ENCODE measurements at regions not wholly inside any gene's neighbourhood (a gene's known extent, or its start where the extent isn't known, plus 50 kb on each side); places are given as distances from the start of the nearest gene placed in this dataset.

DNA sequence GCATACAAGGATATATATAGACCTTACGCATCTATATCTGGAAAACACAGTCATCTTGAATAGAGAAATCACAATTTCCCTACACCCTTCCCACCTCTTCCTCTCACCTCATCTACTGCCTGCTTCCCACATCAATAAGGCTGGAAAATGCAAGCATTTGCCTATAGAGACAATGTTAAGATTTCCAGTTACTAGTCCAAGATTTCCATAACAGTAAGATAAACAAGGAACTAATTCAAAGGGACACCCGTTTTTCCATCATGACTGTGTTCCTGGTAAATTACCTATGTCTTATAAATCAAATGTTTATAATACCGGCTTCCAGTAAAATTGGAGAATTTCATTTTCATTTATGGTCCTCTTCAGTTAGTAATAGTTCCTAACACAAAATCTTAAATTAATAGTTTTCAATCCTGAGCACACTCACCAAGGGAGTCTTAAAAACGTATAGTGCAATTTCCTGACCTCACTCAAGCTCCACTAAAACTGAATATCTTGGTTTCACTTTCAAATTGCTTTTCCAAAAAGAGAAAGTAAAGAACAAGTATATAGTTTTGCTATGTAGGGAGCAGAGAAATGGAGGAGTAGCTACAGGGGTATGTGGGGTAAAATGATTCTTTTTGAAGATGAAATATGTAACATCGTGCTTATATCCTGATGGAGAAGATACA is 398.7 kb downstream of the PLPP3 start:
- DNase-seq, result no peak

DNA sequence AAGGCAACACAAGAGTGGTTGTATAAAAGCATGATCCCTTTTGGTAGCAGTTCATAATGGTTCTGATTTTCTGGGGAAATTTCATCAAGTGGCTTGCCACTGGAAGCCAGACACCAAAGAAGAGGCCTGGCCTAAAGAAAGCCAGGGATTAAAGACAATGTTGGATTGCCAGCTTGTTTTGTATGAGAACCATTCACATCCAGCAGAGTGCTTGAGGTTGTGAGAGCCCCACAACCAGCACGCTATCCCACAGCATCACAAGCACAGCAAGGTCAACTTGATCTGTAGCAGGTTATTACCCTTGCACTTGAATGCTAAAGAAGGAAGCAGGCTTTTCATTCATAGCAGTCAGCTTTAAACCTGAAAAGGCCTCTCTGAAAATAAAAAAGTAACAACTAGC is 399.8 kb downstream of the PLPP3 start:
- no peak for DNase-seq

DNA sequence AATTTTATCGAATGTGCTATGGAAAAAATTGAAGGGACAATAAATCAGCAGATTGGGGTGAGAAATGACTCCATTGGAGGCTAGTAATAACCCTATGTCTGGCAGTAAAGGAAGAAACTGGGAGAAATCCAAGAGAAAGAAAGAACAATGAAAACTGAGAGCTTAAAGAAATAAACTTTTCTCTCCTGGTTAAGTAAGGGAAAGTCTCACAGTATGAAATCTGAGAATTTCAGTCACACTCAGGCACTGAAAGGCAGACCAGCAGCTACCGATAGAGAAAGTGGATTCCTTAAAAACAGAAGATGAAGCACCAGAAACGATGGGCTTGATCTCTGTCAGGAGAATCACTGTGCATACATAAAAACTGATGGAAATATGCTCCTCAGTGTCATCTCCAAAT is 404.2 kb downstream of the PLPP3 start:
- DNase-seq, result no peak

DNA sequence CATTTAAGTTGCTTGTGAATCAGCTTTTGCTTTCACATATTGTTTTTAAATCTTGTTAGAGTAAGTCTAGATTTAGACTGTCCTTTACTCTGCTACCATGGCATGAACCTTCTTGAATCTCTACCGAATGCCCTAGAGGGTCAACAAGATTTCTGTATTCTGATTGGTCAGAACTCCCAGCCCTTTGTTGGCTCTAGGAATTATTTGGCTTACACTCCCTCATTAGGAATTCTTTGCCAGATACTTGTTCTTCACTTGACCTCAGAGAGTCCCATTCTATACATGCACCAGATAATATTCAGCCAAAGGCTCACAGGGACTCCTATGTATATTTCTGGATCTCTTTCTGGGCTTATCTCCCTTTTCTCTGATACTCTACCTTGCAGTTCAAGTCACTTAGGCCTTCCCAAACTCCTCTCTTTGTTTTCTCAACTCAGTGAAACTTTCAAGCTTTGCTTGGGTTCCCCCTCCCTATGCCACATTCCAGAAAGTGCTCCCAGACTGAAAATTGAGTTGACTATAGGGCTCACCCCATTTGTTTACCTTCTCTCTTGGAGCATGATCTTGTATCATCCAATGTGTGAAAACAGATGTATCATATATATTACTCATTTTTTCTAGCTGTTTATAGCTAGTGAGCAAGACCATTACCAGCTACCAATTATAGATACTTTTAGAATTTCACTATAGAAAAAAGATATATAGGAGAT is 405.0 kb downstream of the PLPP3 start:
- DNase-seq, result no peak

DNA sequence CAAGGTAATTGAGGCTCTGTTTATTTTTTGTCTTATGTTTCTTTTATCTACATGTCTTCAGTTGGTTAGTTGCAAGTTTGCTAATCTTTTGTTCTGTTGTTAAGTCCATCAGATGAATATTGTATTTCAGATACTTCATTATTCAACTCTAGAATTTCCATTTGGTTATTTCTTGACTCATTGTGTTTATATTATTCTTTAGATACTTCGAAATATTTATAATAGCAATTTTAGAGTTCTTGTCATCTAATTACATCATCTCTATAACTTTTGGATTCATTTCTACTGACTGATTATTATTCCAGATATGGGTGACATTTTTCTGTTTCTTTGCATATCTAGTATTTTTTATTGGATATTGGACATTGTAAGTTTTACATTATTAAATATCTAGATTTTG is 405.6 kb downstream of the PLPP3 start:
- no peak for DNase-seq

DNA sequence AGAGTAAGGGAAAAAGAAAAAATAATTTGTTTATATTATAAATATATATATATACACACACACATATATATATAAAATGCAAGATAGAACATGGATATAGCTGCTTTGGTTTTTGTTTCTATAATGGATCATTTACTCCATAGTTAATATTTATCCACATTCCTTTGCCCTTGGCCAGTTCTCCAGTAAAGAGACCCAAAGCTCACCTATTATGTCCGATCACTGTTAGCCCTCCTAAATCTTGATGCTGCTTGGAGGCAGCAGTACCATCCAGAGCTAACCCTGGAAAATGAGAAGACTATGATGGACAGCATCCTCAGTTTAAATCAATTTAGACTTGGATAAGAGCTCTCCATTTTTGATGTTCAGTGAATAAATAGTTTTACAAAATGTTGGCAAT is 407.7 kb downstream of the PLPP3 start:
- DNase-seq, result no peak

DNA sequence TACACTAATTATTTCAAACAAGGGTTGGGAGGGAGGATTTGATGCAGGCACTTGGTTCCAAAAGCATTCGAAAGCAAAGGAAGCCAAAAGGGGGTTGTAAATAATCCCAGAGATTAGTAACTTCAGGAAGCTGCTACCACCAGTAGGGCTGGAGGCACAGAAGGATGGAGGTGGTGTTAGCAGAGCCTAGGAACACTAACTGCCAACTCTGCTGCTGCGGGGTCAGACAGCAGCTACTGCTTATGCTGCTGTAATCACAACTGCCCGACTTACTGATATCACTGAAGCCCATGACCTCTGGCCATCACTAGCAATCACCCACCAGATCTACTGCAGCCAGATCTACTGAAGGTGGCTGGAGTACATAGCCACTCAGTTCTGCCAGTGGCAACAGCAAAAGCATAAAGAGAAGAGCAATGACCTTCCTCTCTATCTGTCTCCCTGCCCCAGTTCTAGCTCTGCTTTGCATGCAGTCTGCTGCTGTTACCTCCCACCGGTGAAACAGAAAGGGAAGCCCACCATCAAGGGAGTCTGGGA is 408.5 kb downstream of the PLPP3 start:
- DNase-seq, result no peak

DNA sequence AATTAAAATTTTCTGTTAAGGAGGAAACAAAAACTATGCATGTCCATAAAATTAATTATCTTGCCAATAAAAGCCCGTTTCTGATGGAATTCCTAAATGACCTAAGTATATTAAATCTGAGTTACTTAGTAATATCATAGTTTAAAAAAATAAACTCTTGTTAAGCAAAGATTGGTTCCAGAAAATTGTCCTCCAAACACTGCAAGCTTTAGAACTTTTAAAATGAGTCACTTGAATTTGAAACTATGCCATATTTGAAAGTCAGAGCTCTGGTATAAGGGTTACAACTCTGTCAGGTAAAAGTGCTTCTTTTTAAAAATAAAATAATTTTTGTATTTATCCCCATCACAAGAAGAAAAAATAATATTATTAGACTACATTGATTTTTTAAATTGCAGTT is 409.5 kb downstream of the PLPP3 start:
- DNase-seq, result no peak

DNA sequence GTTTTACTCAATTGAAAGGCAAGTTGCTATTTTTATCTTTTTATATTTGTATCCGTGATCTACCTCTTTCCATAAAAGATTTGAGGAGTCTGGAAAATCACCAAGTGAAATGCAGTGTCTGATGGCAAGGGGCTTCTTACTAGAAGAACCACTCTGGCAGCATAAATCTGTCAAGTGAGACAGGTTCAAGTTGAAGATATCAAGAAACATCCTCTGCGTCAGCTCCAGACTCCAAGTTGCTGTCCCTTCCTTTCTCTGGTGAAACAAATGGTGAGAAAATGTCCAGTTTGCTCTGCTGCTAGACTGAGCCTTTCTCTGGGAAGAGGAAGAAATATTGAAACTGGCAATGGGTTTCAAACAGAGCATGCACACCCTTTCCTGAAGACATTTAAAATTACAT is 411.2 kb downstream of the PLPP3 start:
- no peak for DNase-seq

DNA sequence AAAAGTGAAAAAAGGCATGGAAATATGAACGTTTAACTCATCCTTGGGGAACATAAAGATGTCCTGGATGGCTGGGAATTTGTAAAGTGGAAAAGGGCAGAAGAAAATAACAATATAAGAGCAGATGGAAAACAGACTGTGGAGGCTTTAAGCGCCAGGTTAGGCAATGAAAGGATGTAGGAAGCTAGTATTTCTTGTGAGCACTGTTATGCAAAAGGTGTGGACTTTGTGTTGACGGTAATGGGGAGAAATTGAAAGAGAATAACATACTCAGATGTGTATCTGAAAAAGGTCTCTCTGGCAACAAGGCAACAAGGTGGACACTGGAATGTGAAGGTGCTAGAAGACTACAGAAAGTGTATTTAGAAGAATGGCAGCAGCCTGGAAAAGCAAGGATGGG is 411.8 kb downstream of the PLPP3 start:
- DNase-seq, result no peak

DNA sequence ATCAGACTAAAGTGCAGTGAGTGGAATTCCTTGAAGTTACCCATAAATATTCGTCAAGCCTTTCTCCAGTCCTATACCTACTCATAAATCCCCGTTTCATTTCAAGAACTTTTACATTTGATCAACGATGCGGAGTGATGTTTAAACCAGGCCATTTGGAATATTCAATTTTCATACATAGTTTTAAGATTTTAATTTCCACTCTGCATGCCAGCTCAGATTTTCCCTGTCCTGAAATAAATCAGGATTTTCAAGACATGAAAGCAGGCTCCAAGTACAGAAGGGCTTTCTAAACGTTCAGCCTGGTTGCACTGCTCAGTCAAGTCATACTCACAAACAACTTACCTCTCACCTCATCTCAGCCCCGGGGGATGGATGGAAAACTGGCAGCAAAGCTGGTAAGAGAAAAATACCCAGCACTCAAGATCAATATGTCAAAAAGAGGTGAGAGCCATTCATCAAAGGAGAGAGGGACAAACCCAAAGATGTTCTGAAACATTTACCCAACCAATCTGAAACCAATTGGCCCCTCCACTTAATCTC is 418.5 kb downstream of the PLPP3 start:
- DNase-seq, result no peak

DNA sequence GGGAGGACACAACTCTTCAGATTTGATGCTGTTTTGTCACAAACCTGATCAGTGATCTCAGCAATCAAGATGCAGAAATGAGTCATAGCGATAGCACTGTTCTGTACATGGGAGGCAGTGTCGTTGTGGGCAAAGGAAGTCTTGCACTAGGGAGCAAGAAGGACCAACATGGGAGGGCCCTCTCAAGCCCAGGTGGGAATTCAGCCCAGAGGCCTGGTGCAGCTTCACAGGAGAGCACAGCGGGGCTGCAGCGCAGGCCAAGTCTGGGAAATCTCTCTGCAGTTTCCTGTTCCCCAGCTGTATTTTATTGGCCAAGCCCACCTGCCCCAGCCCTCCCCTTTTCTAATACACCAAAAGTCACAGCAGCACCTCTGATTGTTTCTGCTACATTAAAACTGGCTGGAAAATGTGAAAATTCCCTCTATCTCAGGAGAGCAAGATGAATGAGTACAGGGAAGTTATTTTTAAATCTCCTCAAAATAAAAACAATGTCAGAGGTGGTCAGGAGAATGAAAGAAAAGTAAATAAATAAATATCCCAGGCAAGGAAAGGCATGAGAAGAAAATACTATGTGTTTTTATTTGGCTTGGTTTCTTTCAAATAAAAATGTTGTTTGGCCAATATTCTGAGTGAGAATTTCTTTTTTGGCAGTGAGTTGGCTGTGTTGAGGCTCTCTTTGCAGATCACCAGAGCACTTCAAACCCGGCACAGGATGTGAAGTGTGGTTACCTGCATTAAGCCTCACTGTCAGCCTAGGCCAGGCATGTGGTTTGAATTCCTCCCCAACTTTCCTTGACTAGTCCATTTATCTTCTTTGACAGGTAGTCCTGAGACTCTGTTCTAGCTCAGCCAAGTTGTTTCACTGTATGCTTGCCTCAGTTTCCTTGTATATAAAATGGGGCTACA is 422.1 kb downstream of the PLPP3 start:
- DNase-seq, result no peak

DNA sequence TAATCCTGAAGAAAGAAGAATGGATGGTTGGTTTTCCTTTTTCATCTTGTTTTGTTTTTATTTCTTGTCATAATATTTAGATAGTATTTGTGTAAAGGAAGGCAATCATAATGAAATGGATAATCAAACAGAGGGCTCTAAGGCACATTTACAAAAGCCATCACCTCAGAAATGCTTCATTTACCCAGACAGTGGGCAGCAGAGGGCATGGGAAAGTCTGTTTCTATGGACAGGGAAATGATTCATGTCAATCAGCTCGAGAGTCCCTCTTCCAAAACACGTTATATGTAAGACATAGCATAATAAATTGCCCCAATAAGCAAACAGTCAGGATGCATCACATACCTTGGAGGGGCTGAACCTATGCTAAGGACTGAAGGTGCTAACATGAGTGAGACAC is 426.1 kb downstream of the PLPP3 start:
- DNase-seq, result no peak

DNA sequence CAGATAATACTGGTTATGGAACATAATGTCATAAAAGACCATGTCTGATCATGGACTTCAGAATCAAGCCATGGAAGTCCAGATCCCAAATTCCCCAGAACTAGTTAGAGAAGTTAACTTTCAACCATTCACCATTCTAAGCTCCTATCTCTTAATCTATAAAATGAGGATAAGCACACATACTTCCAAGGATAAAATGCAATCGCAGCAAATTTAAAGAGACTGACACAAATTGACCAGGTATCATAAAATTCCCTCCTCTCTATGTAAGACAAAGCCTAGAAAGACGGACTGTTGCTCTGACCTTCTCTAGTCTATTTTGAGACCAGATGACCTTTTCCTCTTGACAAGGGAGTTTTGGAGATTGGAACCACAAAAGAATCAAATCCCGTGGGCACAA is 426.7 kb downstream of the PLPP3 start:
- DNase-seq, result no peak

DNA sequence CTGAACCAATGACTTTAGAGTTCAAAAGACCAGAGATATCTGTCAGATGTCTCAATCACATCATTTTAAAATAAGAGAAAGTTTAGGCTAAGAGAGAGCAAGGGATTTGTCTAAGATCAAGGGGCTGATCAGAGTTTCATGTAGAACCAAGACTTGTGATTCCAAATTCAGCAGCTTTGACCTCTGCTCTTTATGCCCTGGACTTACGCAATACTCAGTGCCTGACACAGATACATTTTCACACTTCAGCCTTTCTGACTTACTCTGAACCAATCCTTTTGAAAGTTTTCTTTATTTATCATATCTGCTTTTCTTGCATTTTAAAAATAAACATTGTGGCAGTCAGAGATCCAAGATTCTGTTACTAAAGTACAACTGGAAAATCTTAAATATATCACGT is 428.0 kb downstream of the PLPP3 start:
- no peak for DNase-seq

DNA sequence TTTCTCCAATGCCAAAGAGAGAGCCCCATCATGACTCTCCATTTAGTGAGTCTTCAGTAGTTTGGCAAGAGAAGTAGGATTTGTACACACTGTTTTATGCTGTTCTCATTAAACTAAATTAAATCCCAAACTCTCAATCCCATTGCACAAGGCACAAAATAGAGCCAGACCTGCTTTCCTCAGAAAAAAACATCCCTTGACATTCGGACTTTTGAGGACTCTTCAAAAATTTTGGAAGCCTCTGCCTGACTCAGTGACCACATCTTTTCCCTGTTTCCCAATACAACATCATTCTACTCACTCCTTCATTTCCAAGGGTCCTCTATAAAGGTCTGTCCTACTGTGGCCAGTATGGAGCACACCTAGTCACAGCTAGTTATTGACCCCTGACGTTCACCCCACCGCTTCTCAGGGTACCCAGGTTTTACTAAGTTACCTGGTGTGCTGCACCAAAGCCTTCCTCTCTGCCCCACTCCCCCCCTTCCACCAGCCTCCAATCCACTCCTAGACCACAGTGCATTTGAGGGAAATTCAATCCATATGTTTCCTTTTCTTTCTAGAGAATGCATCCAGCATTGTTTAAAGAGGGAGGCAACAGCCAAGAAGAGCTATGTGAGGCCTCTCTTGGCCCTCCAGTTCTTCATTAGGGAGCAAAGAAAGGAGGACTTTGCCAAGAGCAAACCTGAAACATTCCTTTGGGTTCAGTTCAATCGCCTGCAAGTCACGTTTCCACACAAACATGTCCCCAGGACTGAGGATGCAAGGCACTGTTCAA is 428.7 kb downstream of the PLPP3 start:
- DNase-seq, result no peak

DNA sequence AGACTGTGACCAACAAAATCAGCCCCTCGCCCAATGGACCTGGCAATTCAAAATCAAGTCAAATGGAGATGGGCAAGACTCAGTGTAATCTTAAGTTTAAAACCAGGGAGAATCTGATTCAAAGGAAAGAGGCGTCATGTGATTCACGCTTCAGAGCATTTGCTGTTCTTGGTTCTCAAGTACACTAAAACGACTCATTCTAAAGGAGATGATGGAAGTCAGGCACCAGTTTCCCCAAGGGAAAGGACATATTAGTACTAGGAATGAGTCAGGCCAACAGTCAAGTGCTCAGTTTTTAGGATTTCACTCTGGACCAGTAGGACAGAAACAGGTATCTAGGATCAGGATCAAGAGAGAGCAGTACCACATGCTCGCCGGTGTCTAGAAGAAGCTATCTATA is 429.6 kb downstream of the PLPP3 start:
- DNase-seq, result no peak

DNA sequence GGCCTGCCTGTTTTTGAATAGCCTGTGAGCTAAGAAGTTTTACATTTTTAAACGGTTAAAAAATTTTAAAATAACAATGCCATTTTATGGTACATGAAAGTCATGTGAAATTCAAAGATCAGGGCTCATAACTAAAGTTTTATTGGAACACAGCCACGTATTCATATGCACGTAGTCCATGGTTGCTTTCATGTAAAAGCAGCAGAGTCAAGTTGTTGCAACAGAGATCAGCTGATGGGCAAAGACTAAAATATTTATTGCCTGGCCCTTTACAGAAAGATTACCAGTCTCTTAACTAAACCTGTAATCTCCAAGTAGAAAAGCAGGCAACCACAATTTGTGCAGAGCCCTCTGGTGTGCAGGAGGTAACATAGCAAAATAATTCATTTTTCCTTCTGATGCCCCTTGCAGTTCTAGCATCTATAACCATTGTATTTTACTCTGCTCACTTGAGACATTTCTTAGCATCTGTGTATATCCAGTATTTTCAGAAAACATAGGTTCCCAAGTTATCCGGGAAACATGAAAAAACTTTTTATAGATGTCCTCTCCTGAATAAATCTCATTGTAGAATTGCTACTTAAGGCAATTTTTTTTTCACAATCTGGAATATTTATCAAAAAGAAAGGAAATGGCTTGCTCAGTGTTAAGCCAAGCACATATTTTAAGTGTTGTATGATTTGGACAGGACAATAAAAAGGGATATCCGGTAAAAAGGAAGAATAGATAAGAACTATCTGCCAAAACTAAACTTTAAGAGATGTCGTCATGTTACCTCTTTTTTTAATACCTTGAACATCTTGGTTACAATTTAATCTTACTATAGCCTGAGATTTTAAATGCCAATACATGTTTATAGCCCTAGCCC is 430.8 kb downstream of the PLPP3 start:
- no peak for DNase-seq

DNA sequence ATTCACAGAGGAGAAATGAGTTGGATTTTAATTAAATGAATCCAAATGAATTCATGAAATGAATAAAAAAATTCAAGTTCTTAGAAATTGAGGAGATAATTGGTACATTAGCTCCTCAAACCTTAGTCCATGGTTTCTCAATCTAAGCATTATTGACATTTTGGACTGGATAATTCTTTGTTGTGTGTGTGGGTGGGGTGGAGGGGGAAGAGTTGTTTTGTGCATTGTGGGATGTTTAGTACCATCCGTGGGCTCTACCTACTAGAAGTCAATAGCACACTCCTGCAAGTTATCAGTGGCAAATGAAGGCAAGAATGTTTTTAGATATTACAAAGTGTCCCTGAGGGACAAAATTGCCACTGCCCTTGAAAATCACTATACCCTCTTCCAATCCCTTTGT is 431.9 kb downstream of the PLPP3 start:
- DNase-seq, result no peak

DNA sequence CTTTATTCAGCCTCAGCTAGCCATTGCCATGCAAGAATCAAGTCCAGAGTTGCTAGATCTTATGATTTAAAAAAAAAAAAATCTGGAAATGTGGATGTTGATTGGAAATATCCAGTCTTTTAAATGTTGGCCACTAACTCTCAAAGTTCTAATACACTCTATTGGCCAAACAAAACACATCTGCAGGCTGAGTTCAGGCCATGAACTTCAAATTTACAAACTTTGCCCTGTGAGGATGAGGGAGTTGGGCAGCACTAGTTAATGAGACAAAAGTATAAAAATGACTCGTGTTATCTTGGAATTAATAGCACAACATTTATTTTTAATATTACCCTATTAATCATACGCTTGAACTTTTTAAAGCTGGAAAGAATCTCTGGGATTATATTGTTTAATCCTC is 432.3 kb downstream of the PLPP3 start:
- no peak for DNase-seq

DNA sequence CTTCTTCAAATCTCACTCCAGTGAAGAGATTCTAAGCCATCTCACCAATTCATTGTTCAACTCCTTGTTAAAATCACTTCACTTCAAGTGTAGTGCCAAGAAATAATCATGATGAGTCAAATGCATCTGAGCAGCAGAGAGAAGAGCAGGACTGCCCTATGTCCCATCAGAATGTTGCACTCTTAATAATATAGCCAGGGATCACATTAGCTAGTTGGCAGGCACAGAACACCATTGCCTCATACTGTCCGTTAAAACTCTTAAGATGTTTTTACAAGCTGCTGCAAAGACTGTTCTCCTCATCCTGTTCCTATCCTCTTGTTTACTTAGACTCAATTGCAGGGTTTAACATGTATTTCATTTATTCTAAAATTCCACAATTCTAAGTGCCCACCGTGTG is 432.9 kb downstream of the PLPP3 start:
- DNase-seq, result no peak

DNA sequence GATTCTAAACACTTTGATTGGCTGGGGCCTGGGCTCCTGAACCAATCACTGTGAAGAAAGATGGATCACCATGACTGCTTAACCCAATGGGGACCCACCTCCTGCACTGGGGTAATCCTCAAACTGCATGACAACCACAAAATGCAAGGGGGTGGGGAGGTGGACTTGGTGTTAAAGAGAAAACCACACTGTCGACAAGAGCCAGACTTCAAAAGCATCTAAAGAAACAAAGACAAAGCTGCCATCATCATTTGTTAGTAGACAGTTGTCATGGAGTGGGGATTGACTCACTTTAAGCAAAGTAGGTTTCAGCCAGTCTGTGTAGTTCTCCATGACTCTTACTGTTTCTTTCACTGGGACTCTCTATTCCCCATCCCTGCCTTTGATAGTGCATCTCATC is 433.8 kb downstream of the PLPP3 start:
- no peak for DNase-seq
